ENCODE measurements at regions not wholly inside any gene's neighbourhood (a gene's known extent, or its start where the extent isn't known, plus 50 kb on each side); places are given as distances from the start of the nearest gene placed in this dataset.

GRCh38 chr13:80180740-80181355 lies 160.1 kb downstream of the SPRY2 start:
- Histone ChIP-seq H3K9me3 (ENCODE audit: control insufficient read depth, low read length) (no peaks in the 10 kb centered on the region), H3K36me3 (ENCODE audit: control insufficient read depth, insufficient read depth, low read length) (no peaks in the 10 kb centered on the region), H3K4me3 (ENCODE audit: low read length) (no peak overlapping the region), H3K9ac (ENCODE audit: extremely low read depth, low read length, poor library complexity, severe bottlenecking) (no peak overlapping the region), H3K27ac (ENCODE audit: low read depth, low read length) (no peak overlapping the region), H3K4me1 (ENCODE audit: control insufficient read depth, insufficient read depth, low read length) (no peaks in the 10 kb centered on the region), H3K27me3 (ENCODE audit: control insufficient read depth, insufficient read depth, low read length, poor library complexity, severe bottlenecking) (no peaks in the 10 kb centered on the region)
- no peaks in the 10 kb centered on the region for H3K4me1 Mint-ChIP-seq
- WGBS, 2 experiments (ENCODE audit: insufficient coverage in 1 of 2, insufficient read length in 1 of 2): 81 to 82% methylated on average over 8 of the region's 8 CpGs
- no peak for DNase-seq
- peaks cover 10% of the 10 kb centered on the region for H3K36me3 Mint-ChIP-seq (ENCODE audit: low read depth)
- H3K9me3 Mint-ChIP-seq: peaks cover 27% of the 10 kb centered on the region
- H3K4me3 Mint-ChIP-seq: no peak overlapping the region
- no peak overlapping the region for H3K27ac Mint-ChIP-seq
- TF ChIP-seq CTCF (conservative IDR thresholded peaks at IDR 0.05): no peak
- no peaks in the 10 kb centered on the region for H3K27me3 Mint-ChIP-seq (ENCODE audit: insufficient read depth)

- no peak overlapping the region for H3K4me3 Mint-ChIP-seq
- Histone ChIP-seq H3K4me3 (ENCODE audit: low read length) (no peak overlapping the region), H3K27ac (ENCODE audit: low read depth, low read length) (no peak overlapping the region), H3K27me3 (ENCODE audit: control insufficient read depth, insufficient read depth, low read length, poor library complexity, severe bottlenecking) (no peaks in the 10 kb centered on the region), H3K4me1 (ENCODE audit: control insufficient read depth, insufficient read depth, low read length) (no peaks in the 10 kb centered on the region), H3K9ac (ENCODE audit: extremely low read depth, low read length, poor library complexity, severe bottlenecking) (no peak overlapping the region), H3K9me3 (ENCODE audit: control insufficient read depth, low read length) (peaks cover 6% of the 10 kb centered on the region), H3K36me3 (ENCODE audit: control insufficient read depth, insufficient read depth, low read length) (no peaks in the 10 kb centered on the region)
- WGBS, 2 experiments (ENCODE audit: insufficient coverage in 1 of 2, insufficient read length in 1 of 2): 75 to 92% methylated on average over 2 to 3 of the region's 3 CpGs
- no peak overlapping the region for H3K27ac Mint-ChIP-seq
- no peaks in the 10 kb centered on the region for H3K4me1 Mint-ChIP-seq
- no peaks in the 10 kb centered on the region for H3K36me3 Mint-ChIP-seq (ENCODE audit: low read depth)
- peaks cover 3% of the 10 kb centered on the region for H3K9me3 Mint-ChIP-seq
- DNase-seq: no peak
- no peaks in the 10 kb centered on the region for H3K27me3 Mint-ChIP-seq (ENCODE audit: insufficient read depth)
- TF ChIP-seq CTCF (conservative IDR thresholded peaks at IDR 0.05): no peak
Observed at GRCh38 chr13:80177327-80177726, 163.6 kb downstream of the SPRY2 start.

GRCh38 chr13:80173224-80173623 lies 167.7 kb downstream of the SPRY2 start:
- no peak overlapping the region for H3K9ac ChIP-seq (ENCODE audit: extremely low read depth, low read length, poor library complexity, severe bottlenecking)
- no peak for TF ChIP-seq CTCF (conservative IDR thresholded peaks at IDR 0.05)
- peaks cover 6% of the 10 kb centered on the region for H3K9me3 ChIP-seq (ENCODE audit: control insufficient read depth, low read length)
- no peak overlapping the region for H3K4me3 ChIP-seq (ENCODE audit: low read length)
- no peaks in the 10 kb centered on the region for H3K4me1 ChIP-seq (ENCODE audit: control insufficient read depth, insufficient read depth, low read length)
- no peaks in the 10 kb centered on the region for H3K36me3 Mint-ChIP-seq (ENCODE audit: low read depth)
- no peak overlapping the region for H3K27ac ChIP-seq (ENCODE audit: low read depth, low read length)
- H3K27ac Mint-ChIP-seq: no peak overlapping the region
- H3K27me3 Mint-ChIP-seq (ENCODE audit: insufficient read depth): no peaks in the 10 kb centered on the region
- peaks cover 3% of the 10 kb centered on the region for H3K9me3 Mint-ChIP-seq
- no peaks in the 10 kb centered on the region for H3K4me1 Mint-ChIP-seq
- 83 to 100% methylated on average over 2 of the region's 2 CpGs for WGBS, 2 experiments (ENCODE audit: insufficient coverage in 1 of 2, insufficient read length in 1 of 2)
- H3K27me3 ChIP-seq (ENCODE audit: control insufficient read depth, insufficient read depth, low read length, poor library complexity, severe bottlenecking): no peaks in the 10 kb centered on the region
- DNase-seq: no peak
- H3K4me3 Mint-ChIP-seq: no peak overlapping the region
- H3K36me3 ChIP-seq (ENCODE audit: control insufficient read depth, insufficient read depth, low read length): no peaks in the 10 kb centered on the region
